PFSK-1 (cell line): ENCODE measurements at regions not wholly inside any gene's neighbourhood (a gene's known extent, or its start where the extent isn't known, plus 50 kb on each side); places are given as distances from the start of the nearest gene placed in this dataset.

Source experiments
- POLR2AphosphoS5 ChIP-seq: IDR thresholded peaks from 2 replicates; pipeline ENCODE4 v1.6.1; 2012; ENCODE audit warnings: low read depth, mild to moderate bottlenecking, control low read depth, low read length, moderate library complexity
- SIN3A ChIP-seq: IDR thresholded peaks from 2 replicates; pipeline ENCODE4 v1.6.1; 2012; ENCODE audit warnings: mild to moderate bottlenecking, low read length, moderate library complexity, borderline replicate concordance; ENCODE audit not compliant: insufficient read depth
- TAF1 ChIP-seq: IDR thresholded peaks from 2 replicates; pipeline ENCODE4 v1.6.1; 2012; ENCODE audit warnings: low read length, control low read depth, borderline replicate concordance; ENCODE audit not compliant: insufficient read depth
- TF ChIP-seq, protein P1 (sequence below), 2 experiments: IDR thresholded peaks; 2 replicates each; pipeline versions ENCODE4 v1.6.1 to v1.8.0; 2011 to 2012; ENCODE audit warnings: low read depth in 2 of 2, low read length in 2 of 2, control low read depth in 1 of 2, inconsistent platforms in 1 of 2, mild to moderate bottlenecking in 1 of 2, moderate library complexity in 1 of 2; ENCODE audit not compliant: insufficient read depth in 1 of 2

DNA sequence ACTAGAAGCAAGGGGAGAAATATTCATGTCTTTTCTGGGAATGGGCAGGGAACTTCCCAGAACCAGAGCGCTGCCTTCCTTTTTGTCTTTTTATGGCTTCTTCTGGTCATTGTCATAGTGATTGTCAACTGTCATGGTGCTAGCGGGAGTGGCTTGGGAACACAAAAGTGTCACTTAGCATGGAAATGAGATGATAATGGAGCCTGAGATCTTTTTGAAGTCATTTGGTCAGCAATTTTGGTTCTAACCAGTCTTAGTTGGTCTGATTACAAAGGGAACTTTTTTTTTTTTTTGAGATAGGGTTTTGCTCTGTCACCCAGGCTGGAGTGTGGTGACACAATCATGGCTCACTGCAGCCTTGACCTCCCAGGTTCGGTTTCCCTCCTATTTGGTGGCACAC lies 62.7 kb upstream of the RPH3A start:
- TF ChIP-seq SIN3A (no peak), POLR2AphosphoS5 (no peak), TAF1 (no peak)
- TF ChIP-seq, protein P1, sequence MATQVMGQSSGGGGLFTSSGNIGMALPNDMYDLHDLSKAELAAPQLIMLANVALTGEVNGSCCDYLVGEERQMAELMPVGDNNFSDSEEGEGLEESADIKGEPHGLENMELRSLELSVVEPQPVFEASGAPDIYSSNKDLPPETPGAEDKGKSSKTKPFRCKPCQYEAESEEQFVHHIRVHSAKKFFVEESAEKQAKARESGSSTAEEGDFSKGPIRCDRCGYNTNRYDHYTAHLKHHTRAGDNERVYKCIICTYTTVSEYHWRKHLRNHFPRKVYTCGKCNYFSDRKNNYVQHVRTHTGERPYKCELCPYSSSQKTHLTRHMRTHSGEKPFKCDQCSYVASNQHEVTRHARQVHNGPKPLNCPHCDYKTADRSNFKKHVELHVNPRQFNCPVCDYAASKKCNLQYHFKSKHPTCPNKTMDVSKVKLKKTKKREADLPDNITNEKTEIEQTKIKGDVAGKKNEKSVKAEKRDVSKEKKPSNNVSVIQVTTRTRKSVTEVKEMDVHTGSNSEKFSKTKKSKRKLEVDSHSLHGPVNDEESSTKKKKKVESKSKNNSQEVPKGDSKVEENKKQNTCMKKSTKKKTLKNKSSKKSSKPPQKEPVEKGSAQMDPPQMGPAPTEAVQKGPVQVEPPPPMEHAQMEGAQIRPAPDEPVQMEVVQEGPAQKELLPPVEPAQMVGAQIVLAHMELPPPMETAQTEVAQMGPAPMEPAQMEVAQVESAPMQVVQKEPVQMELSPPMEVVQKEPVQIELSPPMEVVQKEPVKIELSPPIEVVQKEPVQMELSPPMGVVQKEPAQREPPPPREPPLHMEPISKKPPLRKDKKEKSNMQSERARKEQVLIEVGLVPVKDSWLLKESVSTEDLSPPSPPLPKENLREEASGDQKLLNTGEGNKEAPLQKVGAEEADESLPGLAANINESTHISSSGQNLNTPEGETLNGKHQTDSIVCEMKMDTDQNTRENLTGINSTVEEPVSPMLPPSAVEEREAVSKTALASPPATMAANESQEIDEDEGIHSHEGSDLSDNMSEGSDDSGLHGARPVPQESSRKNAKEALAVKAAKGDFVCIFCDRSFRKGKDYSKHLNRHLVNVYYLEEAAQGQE (IDR thresholded peaks at IDR 0.05; ENCODE audit: insufficient read depth in 1 of 2, low read depth in 2 of 2, low read length in 2 of 2): no peak
